GM21447 (cell line): ENCODE measurements at regions not wholly inside any gene's neighbourhood (a gene's known extent, or its start where the extent isn't known, plus 50 kb on each side); places are given as distances from the start of the nearest gene placed in this dataset.

Experiments used
- ATAC-seq: cut with Tn5 transposase; IDR thresholded peaks from one replicate; pipeline ENCODE4 v1.9.1; 2021; ENCODE audit not compliant: unreplicated experiment

DNA sequence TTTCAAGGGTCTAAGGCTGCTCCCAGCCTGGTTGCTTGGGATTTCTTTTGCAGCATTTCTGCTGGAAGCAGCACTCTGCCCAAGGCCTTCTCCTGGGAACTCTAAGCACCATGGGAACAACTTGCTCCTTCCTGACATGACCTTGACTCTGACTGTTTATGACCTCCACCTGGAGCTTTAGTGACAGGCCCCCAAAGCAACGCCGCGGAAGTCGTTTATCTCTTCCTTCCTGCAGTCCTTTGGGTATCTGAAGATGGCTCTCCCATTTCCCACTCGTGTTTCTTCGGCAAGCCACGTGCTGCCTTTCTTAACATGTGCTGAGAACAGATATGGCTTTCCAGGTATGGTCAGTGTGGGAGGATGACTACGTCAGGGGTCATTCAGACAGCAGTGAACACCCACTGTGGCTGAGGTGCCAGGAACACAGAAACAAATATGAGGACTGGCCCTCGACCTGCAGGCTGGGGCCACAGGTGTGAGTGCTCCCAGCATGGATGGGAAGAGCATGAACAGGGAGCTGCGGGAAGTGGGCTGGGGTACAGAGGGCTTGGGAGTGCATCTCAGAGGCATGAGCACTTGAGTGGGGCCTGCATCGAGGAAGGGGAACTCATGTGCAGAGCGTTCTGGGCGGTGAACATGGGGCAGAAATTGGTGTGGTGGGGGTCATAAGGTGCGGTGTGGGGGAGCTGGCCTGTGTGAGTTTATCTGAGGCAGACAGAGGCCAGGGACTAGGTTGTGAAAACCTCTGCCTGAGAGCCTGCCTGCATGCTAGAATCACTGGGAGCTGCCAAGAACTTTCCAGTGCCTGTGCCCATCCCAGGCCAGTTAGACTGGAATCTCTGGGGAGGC lies 140.5 kb downstream of the TSN start:
- ATAC-seq = no peak

DNA sequence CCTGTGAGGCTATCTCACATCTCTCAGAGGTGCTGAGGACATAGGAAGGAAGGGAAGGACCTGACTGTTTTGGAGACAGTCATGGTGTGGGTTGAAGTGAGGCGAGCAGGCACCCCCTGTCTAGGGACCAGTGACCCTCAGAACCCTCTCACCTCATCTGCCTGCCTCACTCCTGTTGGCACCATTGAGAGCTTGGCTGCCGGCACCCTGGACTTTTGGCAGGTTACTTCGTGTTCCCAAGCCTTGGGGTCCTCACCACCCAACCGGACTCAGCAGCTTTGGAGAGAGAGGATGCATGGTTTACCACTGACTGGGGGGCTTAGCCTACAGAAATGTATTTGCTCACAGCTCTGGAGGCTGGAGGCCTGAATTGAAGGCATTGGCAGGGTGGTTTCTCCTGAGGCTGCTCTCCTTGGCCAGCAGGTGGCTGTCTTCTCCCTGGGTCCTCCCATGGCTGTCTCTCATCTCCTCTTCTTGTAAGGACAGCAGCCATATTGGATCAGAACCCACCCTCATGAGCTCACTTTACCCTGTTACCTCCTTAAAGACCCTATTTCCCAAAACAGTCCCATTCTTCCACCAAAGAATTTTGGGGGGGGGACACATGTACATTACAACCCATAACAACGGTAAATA lies 142.0 kb downstream of the TSN start:
- ATAC-seq = peak; percentile 63

DNA sequence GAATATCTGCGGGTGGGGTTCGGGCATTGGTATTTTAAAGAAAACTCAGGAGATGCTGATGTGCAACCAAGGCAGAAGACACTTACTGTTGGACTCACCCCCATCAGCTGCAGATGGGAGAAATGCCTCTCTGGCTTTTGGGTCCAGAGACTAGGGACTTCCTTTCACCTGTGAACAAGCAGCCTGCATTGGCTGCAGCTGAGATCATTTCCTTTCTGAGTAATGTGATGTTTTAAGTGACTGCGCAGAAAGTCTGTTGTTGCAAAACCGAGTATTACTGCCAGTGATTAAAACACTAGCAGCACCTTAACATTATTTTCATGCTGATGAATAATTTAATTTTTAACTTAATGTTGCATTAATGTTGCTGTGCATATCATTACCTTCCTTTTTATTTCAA lies 143.0 kb downstream of the TSN start:
- no peak for ATAC-seq

DNA sequence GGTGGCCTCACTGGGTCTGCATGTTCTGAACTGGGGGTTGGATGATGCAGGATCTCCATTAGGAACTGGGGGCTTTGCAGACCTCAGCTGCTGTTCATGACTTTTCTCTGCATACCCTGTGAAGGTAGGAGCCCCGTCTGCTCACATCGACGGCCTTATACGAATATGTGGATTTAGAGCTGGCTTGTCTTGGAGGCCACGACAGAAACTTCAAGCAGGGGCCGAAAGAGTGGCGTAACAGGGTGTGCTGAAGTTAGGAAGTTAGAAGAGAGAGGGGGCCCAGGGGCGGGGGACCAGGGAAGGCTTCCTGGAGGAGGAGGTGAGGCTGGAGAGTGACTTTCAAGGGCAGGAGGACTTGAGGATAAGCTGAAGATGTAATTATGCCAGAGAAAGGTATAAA lies 144.9 kb downstream of the TSN start:
- ATAC-seq = no peak

DNA sequence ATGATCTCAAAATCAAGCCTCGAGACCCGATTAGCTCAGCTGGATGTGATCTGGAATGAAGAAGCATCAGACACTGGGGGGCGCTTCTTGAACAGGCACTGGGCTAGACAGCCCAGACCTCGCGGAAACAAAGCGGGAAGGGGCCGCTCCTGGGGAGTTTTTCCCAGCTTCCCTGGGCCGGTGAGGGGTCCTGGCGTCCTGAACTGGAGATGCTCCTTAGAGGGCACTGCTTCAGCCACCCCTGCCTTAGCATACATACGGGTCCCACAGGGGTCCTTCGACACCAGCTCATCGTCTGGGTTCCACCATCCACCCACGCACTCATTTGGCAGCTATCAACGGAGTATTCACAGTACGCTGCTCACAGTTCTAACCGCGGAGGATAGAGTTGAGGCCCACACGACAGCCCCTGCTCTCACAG lies 146.7 kb downstream of the TSN start:
- ATAC-seq = no peak

DNA sequence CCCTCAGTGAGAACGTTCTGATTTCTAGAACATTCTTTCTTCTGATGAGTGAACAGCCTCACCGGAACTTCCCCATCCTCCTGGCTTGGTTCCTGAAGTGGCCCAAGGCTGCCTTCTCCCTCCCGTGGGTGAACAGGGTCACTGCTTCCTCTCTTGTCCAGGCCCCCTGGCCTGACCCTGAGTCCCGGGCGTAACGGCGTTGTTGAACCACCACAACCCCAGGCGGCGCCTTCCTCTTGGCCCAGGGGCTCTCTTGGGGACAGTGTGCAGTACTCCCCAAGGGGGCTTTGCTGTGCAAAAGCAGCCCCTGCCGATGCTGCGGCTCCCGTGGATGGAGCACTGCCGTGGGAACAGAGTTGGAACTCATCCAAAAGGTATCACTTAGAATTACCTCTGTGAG lies 147.2 kb downstream of the TSN start:
- no peak for ATAC-seq

DNA sequence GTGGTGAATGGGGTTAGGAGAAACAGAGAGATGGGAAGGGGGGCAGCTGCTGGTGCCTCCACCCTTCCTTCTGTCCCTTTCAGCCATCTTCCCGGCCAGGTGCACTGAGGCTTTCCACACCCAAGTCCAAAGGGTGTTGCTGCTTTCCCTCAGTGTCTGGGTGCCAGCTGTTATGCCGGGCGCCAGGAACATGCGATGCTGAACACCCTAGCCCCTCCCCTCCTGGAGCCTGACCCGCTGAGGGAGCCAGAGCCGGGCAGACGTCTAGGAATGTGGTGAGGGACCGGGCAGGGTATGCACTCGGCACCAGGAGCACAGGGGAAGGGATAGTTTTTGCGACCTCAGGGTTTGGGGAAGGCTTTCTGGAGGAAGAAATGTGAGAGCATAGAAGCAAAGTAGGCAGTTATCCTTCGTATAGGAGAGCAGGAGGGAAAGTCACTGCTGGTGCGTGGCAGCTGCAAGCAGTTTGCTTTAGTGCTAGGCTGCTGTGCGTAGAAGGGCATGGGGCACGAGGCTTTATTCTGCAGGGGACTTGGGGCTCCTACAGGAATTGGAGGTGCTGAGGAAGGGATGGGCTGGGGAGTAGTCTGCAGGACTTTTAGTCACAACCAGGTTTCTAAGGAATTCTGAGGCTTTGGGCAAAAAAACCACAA lies 147.7 kb downstream of the TSN start:
- ATAC-seq = no peak

DNA sequence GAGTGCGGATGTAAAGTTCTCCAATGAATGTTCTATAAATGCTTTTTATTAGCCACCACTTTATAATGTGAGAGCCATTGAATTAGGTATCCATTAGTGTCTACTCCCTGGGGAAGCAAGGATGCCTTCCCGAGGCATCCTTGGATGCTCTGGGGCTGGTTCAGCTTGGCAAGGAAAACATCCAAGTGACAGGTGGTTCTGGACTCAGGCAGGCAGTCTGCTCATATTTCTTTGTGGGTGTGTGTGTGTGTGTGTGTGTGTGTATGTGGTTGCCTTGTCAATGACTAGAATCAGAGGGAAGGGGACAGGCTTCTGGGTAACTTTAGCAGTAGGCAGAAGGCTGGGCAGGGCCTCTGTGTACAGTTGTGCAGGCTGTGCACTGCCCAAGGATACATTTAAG lies 149.2 kb downstream of the TSN start:
- no peak for ATAC-seq

DNA sequence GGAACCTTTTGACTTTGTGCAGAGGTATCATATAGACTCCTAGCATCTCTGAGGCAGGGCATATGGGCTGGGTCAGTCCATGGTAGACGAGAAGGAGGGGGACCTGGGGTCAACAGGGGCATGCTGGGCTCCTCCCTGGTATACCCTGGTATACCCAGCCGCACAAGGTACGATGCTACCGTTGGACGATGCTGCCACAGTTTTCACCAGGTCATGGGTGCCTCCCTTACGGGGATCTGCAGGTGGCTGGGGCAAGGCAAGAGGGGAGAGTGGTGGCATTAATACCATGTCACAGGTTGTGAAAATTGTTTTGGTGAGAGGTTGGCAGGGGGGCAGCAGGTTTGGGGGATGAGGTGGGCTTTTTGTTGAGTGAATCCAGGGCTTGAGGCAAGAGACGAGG lies 149.8 kb downstream of the TSN start:
- ATAC-seq = no peak

DNA sequence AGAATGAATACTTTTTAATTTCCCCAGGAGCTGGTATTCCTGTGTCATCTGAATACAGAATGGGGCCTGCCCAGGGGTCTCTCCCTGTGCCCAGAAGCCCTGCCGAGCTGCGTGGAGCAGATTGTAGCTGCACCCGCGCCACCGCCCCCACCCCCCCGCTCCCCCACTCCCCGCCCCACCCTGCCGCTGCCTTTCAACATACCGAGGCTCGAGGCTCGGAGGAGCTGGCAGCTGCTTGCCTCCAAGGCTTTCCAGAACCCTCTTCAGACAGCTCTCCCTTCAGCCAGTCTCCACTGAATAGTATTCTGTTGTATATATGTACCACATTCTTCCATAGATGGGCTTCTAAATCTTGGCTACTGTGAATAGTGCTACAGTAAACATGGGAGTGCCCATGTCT lies 150.7 kb downstream of the TSN start:
- ATAC-seq = no peak

DNA sequence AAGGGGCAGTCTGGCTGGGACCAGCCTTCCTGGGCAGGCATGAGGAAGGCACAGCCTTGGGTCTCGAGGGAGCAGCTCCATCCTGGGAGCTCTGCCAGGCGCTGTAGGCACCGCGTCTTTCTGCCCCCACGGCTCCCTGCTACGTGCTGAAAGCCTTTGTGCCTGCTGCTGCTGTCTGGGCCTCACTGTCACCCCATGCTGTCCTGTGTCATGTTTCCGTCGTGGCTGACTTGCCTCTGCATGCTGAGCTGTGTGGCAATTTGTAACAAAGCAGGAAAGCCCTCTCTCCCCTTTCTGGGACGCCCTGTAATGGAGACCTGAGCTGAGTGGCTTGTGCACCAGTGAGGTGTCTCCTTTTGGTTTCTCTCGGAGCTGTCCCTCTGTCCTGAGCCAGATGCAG lies 152.5 kb downstream of the TSN start:
- no peak for ATAC-seq

DNA sequence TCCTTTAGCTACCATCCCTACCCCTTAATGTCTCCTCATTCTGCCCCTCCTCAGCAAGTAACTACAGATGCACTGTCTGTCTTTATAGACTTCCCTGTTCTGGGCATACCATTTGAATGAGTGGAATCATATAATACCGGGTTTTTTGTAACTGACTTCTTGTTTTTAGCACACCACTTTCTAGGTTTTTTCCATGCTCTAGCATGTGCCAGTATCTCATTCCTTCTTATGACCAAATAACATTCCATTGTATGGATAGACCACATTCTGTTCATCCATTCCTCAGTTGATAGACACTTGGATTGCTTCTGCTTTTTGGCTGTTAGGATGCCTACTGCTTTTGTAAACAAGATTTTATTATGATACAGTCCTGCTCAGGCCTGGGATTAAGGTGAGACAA lies 154.7 kb downstream of the TSN start:
- ATAC-seq = no peak

DNA sequence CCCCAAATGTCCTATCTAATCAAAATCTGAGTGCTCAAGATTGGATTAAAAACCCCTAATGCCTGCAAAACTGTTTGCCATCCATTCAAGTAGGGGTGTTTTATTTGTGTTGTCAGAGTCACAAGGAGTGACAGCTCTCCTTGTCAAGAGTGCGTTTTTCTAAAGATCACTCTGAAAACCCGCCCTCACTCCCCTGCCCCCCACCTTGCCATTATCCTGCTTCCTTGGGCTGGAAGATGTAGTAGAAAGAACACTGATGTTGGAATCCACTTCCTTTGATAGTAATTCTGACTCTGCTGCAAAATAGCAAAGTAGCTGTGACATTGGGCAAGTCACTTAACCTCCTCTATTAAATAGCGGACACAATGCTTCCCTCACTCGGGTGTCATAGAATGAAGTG lies 155.6 kb downstream of the TSN start:
- ATAC-seq = no peak

DNA sequence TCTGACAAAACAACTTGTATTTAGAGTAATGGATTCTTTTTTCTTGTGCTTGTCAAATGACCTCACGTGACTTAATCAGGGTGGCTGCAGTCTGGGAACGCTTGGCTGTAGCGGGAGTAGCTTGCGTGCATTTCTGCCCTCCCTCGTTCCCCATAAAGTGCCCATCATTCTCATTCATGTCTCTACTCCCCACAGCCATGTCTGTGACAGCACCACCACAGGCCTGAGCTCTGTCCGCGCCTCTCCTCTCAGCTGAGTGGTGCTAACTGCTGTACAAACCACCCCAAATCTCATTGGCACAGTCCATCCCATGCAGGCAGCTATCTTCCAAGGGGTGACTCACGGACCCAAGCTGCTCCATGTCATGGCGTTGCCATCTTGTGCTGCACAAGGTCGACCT lies 161.7 kb downstream of the TSN start:
- ATAC-seq = no peak

DNA sequence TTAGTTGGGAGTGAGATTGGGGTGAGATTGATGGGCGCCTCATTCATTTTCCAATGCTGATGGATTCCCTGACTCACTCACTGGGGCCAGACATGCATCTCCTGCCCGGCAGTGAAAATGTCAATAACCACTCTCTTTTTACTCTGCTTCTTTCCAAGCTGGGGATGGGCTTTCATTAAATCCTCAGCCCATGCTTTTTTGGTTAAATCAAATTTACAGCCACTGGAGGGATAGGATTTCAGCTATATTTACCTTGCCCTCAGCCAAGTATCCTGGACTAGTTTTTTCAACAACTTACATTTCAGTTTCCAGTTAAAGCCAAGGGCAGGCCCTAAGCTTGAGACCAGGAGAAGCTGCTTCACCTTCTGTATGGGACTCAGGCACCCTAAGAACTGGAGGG lies 162.8 kb downstream of the TSN start:
- no peak for ATAC-seq

DNA sequence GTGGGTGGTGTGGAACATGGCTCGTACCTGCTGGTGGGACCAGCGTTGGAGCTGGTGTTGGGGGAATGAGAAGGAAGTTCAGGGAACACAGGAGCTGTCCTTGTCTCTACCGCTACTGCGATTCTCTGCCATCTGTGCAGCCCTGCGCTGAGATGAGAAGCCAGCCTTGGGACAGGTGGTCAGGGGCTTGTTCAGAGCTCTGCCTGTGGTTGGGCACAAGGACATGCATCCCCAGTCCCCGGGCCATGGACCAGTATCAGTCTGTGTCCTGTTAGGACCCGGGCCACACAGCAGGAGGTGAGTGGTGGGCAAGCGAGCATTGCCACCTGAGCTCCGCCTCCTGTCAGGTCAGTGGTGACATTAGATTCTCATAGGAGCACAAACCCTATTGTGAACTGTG lies 164.4 kb downstream of the TSN start:
- ATAC-seq = no peak

DNA sequence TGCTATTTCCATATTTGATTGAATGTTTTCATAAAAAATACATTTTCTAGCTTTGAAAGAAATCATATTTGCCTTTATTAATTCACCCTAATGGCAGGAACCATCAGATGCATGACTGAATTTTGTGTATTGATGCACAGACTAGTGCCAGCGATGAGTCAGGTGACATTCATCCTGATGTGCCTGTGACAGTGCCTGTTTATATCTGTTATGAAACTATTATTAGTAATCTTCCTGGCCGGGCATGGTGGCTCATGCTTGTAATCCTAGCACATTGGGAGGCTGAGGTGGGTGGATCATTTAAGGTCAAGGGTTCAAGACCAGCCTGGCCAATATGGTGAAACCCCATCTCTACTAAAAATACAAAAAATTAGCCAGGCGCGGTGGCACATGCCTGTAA lies 170.0 kb downstream of the TSN start:
- ATAC-seq = no peak

DNA sequence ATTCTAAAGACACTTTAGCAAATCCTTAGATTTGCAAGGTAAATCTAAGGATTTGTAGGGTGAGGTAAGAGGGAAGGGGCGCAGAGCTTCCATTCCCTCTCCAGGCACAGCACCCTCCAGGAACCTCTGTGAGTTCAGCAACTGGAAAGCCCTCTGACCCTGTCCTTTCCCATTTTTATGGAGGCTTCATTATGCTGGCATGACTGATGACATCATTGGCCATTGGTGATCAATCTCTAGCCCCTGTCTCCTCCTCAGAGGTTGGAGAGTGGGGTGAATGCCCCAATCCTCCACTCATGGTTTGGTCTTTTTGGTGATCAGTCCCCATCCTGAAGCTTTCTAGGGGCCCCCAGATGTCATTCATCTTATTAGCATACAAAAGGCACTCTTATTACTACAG lies 187.8 kb downstream of the TSN start:
- no peak for ATAC-seq

DNA sequence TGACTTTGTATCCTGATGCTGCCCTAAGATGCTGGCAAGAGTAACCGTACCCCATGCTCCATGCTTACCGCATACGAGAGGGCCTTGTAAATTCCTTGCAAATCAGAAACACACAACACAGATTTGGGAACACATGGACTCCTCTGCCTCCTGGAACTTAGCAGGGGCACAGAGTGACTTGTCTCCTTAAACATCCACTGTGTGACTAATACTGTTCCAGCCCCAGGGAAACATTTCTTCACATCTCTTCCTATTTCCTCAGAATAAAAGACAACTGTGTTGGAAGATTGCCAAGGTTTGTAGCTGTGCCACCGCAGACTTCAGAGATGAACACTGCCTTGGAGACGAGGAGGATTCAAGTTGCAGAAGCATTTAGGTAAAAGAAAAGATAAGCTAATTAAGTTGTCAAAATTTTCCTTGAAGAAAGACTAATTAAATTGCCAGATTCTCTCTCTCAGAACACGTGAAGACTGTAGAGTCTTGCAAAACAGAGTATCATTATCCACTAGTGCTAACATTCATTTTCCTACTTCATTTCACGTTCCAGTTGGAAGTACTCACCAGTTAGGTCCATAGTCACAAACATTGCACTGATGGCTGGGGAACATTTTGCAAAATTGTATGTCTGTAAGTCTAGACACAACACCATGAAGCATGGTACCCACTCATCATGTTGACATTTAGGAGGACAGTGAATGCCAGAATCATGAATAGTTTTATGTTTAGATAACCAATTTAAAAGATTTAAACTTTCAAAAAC lies 188.8 kb downstream of the TSN start:
- ATAC-seq = no peak

DNA sequence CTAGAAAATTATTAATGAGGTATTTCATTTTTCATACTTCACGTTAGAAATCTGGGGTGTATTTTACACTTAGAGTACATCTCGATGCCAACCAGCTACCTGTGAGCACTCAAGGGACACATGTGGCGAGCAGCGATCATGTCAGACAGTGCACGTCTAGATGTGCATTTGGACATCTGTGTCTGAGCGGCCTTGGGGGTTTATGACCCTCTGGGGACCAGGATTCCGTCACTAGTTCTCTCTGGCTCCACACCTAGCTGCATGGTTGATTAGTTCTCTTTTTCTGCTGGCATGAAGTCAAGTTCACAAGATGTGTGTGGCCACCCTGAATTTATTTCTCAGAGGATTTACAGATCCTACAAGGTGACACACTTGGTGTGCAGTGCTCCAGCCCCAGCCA lies 192.2 kb downstream of the TSN start:
- ATAC-seq = no peak

DNA sequence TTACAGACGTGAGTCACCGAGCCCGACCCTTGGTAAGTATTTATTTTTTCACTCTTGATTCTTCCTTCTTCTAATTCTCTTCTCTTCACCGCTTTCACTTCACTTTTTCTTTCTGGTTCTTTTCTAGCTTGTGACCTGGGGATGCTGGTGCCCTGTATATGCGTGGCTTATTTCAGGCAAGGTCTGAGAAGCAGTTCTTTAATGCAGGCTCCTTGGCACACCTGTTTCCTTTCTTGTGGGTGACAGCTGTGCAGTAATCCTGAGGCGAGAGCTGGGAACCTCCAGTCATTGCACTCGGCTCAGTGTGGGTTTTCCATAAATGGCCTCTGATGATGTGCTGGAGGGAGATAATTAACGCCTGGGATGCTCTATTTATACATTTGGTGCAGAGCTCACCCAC lies 193.8 kb downstream of the TSN start:
- no peak for ATAC-seq

DNA sequence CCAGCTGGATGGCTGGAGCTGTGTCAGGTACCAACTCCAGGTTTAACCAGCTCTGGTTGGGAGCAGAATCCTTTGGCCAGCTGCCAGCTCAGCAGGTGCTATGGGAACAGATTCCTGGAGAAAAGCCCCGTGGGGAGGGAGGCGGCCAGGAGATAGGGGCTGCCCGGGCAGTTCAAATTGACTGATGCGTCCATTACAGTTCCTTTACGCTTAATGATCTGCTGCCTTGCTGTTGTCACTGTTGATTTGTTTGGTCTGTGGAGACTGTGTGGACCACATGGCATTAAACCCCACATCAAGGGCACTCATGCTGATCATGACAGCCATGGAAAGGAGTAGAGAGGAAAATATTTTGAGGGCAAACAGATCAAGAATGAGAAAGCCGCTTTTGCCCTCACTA lies 200.0 kb downstream of the TSN start:
- no peak for ATAC-seq
